Activated T-helper 1 cell treated with anti-CD3 and anti-CD28 coated beads, Interleukin-12 subunit alpha, Interleukin-12 subunit beta, Interleukin-2, Interleukin-4 antibody, amounts not matched to agents 30 ng/mL and 10 ng/mL and 1 ng/mL, durations not matched to agents 14 hours and 24 hours and 36 hours (primary cell): ENCODE measurements at regions not wholly inside any gene's neighbourhood (a gene's known extent, or its start where the extent isn't known, plus 50 kb on each side); places are given as distances from the start of the nearest gene placed in this dataset.

ENCODE experiments used
- DNase-seq: peaks from one replicate; pipeline ENCODE4 v3.0.0; 2021; ENCODE audit warnings: low spot score
- H3K27ac Mint-ChIP-seq: one replicate; pipeline ENCODE4 v1.8.0; 2021; ENCODE audit warnings: mild to moderate bottlenecking, mixed read lengths
- H3K27me3 Mint-ChIP-seq: one replicate; pipeline ENCODE4 v1.8.0; 2022; ENCODE audit warnings: mild to moderate bottlenecking, moderate library complexity, mixed read lengths; ENCODE audit not compliant: insufficient read depth
- H3K36me3 Mint-ChIP-seq: one replicate; pipeline ENCODE4 v1.8.0; 2021; ENCODE audit warnings: low read depth, mixed read lengths
- H3K4me1 Mint-ChIP-seq: one replicate; pipeline ENCODE4 v1.8.0; 2021; ENCODE audit warnings: low read depth, mixed read lengths
- H3K4me3 Mint-ChIP-seq: one replicate; pipeline ENCODE4 v1.8.0; 2021; ENCODE audit warnings: mild to moderate bottlenecking, moderate library complexity, mixed read lengths
- H3K9me3 Mint-ChIP-seq: one replicate; pipeline ENCODE4 v1.8.0; 2021; ENCODE audit warnings: mixed read lengths
- intact Hi-C: fragments of 100-400 bp; cut with micrococcal nuclease; formaldehyde crosslinking; loops from one replicate; pipeline ENCODE4 v1.15.1; 2024

- no peak for DNase-seq
- intact Hi-C loops, result loop anchor here (5.0 kb wide), 1 partner anchor 1178 kb away; no protein-coding TSS in a partner anchor
- Mint-ChIP-seq H3K4me3 (no peak overlapping the region), H3K27me3 (no peaks in the 10 kb centered on the region), H3K27ac (no peak overlapping the region), H3K4me1 (no peaks in the 10 kb centered on the region), H3K9me3 (no peaks in the 10 kb centered on the region), H3K36me3 (no peaks in the 10 kb centered on the region)
Observed at GRCh38 chr6:97669191-97670031, 386.4 kb upstream of the MMS22L start.

GRCh38 chr6:97674802-97675201 lies 391.8 kb upstream of the MMS22L start:
- intact Hi-C loops, result no loop called here
- Mint-ChIP-seq H3K4me3 (no peak overlapping the region), H3K36me3 (no peaks in the 10 kb centered on the region), H3K27ac (no peak overlapping the region), H3K4me1 (no peaks in the 10 kb centered on the region), H3K27me3 (no peaks in the 10 kb centered on the region), H3K9me3 (no peaks in the 10 kb centered on the region)
- no peak for DNase-seq

DNA sequence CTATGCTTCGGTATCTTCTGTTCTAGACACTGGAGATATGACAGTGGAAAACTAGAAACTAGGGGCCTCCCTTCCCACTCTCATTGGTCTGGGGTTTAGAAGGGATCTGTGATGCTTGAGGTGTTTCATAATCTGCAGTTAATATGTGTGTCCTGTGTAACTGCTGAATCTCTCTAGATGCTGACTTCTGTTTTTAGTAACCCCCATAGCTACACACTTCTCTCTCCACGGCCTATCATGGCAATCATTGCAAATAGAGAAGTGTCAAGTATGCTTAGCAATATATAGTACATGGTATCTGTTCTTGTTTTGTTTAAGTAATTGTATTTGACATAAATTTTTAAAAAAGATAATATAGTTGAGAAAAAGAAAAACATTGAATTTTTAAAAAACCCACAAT lies 394.6 kb upstream of the MMS22L start:
- Mint-ChIP-seq H3K36me3 (no peaks in the 10 kb centered on the region), H3K4me3 (no peak overlapping the region), H3K4me1 (no peaks in the 10 kb centered on the region), H3K9me3 (no peaks in the 10 kb centered on the region), H3K27ac (no peak overlapping the region), H3K27me3 (no peaks in the 10 kb centered on the region)
- intact Hi-C loops, result no loop called here
- no peak for DNase-seq

GRCh38 chr6:97687916-97688315 lies 404.9 kb upstream of the MMS22L start:
- DNase-seq, result no peak
- intact Hi-C loops, result no loop called here
- no peaks in the 10 kb centered on the region for H3K4me1 Mint-ChIP-seq
- no peak overlapping the region for H3K27ac Mint-ChIP-seq
- no peak overlapping the region for H3K4me3 Mint-ChIP-seq
- H3K9me3 Mint-ChIP-seq, result no peaks in the 10 kb centered on the region
- H3K27me3 Mint-ChIP-seq, result no peaks in the 10 kb centered on the region
- H3K36me3 Mint-ChIP-seq, result no peaks in the 10 kb centered on the region

DNA sequence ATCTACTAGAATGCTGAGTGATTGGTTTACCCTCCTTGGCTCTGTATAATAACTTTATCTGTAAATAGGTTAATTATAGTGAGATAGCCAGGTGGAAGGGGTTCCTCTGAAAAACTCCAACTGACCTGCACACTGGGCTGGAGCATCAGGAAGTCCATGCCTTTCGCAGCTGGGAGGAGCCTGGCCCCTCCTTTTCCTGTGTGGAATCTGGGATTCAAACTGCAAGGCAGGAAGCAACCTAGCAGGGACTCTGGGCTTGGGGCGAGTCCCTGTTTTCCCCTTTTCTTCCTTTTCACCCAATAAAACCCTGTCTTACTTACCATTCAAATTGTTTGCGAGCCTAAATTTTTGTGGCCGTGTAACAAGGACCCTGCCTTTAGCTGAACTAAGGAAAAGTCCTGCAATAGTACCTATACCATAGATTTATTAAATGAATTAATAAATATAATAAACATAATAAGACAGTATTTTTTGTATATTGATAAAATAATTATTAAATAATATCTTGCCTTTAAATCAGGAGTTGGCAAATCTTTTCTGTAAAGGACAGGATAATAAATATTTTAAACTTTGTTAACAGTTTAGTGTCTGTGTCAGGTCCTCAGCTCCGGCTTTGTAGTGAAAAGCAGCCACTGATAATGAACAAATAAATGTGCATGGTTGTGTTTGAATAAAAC lies 406.2 kb upstream of the MMS22L start:
- intact Hi-C loops, result no loop called here
- H3K4me3 Mint-ChIP-seq, result no peak overlapping the region
- no peak overlapping the region for H3K27ac Mint-ChIP-seq
- no peak for DNase-seq
- no peaks in the 10 kb centered on the region for H3K9me3 Mint-ChIP-seq
- no peaks in the 10 kb centered on the region for H3K4me1 Mint-ChIP-seq
- H3K27me3 Mint-ChIP-seq, result no peaks in the 10 kb centered on the region
- H3K36me3 Mint-ChIP-seq, result no peaks in the 10 kb centered on the region

- DNase-seq, result no peak
- no peaks in the 10 kb centered on the region for H3K36me3 Mint-ChIP-seq
- H3K9me3 Mint-ChIP-seq, result no peaks in the 10 kb centered on the region
- no peak overlapping the region for H3K27ac Mint-ChIP-seq
- H3K4me1 Mint-ChIP-seq, result no peaks in the 10 kb centered on the region
- H3K4me3 Mint-ChIP-seq, result no peak overlapping the region
- no peaks in the 10 kb centered on the region for H3K27me3 Mint-ChIP-seq
- intact Hi-C loops, result no loop called here
Observed at GRCh38 chr6:97697456-97697855, 414.4 kb upstream of the MMS22L start.

DNA sequence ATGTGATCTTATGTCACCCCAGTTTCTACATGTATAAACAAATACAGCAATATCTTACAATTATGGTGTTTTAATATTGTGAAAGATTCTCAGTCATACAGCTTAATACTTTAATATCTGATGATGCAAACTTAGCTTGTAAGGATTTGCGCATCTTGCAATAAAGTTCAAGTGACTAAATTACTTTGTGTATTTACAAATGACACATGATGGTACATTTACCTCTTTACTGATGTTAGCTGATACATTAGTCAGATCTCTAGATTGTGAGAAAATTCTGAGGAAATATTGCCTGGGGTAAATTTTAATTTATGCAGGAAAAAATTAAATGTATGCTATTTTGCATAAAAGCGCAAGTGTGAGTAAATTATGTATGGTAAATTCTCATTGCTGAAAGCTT lies 418.8 kb upstream of the MMS22L start:
- peaks cover 2% of the 10 kb centered on the region for H3K27me3 Mint-ChIP-seq
- H3K4me1 Mint-ChIP-seq, result no peaks in the 10 kb centered on the region
- no peaks in the 10 kb centered on the region for H3K9me3 Mint-ChIP-seq
- no peak for DNase-seq
- no peak overlapping the region for H3K27ac Mint-ChIP-seq
- no peak overlapping the region for H3K4me3 Mint-ChIP-seq
- no peaks in the 10 kb centered on the region for H3K36me3 Mint-ChIP-seq
- intact Hi-C loops, result no loop called here

DNA sequence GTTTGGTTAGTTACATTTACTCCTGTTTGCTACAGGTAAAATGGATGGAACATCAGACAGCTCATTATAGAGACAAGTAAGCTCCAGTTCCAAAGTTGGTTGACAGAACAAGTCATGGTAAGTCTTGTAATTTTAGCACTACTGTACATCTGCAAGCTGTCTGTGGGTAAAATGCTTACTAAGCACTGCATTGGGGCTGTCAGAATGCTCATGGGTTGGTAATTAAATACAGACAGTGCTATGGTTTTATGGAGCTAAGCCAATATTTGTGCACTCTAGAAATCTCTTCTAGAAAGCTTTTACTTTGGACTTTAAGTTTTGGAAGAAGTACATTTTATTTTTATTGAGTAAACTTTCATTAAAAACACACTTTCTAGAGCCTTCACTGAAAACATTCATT lies 419.2 kb upstream of the MMS22L start:
- Mint-ChIP-seq H3K36me3 (no peaks in the 10 kb centered on the region), H3K9me3 (no peaks in the 10 kb centered on the region), H3K27ac (no peak overlapping the region), H3K4me1 (no peaks in the 10 kb centered on the region), H3K4me3 (no peak overlapping the region), H3K27me3 (peaks cover 2% of the 10 kb centered on the region)
- intact Hi-C loops, result no loop called here
- DNase-seq, result no peak

- Mint-ChIP-seq H3K4me3 (no peak overlapping the region), H3K9me3 (no peaks in the 10 kb centered on the region), H3K27me3 (peaks cover 2% of the 10 kb centered on the region), H3K36me3 (no peaks in the 10 kb centered on the region), H3K27ac (no peak overlapping the region), H3K4me1 (no peaks in the 10 kb centered on the region)
- DNase-seq, result no peak
- intact Hi-C loops, result no loop called here
Observed at GRCh38 chr6:97703661-97704060, 420.6 kb upstream of the MMS22L start.

GRCh38 chr6:97705568-97705967 lies 422.6 kb upstream of the MMS22L start:
- H3K9me3 Mint-ChIP-seq, result no peaks in the 10 kb centered on the region
- intact Hi-C loops, result no loop called here
- no peak for DNase-seq
- peaks cover 2% of the 10 kb centered on the region for H3K27me3 Mint-ChIP-seq
- no peaks in the 10 kb centered on the region for H3K4me1 Mint-ChIP-seq
- H3K4me3 Mint-ChIP-seq, result no peak overlapping the region
- no peaks in the 10 kb centered on the region for H3K36me3 Mint-ChIP-seq
- no peak overlapping the region for H3K27ac Mint-ChIP-seq

DNA sequence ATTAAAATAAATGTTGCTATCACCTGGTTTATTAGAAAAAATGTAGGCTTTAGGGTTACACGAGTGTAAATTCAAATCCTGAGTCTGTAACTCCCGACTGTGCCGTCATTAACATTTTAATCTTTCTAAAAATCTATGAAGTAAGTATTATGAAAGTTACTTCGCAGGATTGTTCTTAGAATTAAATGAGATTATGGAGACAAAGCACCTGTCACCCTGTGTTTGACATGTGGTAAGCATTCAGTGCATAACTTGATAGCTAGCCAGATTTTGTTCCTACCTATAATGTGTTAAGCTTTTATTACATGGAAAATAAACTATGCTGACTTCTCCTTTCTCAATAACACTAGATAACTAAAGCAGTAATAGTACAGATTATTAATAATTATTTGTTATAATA lies 429.7 kb upstream of the MMS22L start:
- H3K27me3 Mint-ChIP-seq, result no peaks in the 10 kb centered on the region
- H3K36me3 Mint-ChIP-seq, result no peaks in the 10 kb centered on the region
- DNase-seq, result no peak
- no peaks in the 10 kb centered on the region for H3K9me3 Mint-ChIP-seq
- no peak overlapping the region for H3K4me3 Mint-ChIP-seq
- no peaks in the 10 kb centered on the region for H3K4me1 Mint-ChIP-seq
- H3K27ac Mint-ChIP-seq, result no peak overlapping the region
- intact Hi-C loops, result no loop called here

- DNase-seq, result no peak
- H3K27me3 Mint-ChIP-seq, result no peaks in the 10 kb centered on the region
- no peaks in the 10 kb centered on the region for H3K9me3 Mint-ChIP-seq
- no peaks in the 10 kb centered on the region for H3K4me1 Mint-ChIP-seq
- no peaks in the 10 kb centered on the region for H3K36me3 Mint-ChIP-seq
- intact Hi-C loops, result no loop called here
- H3K27ac Mint-ChIP-seq, result no peak overlapping the region
- H3K4me3 Mint-ChIP-seq, result no peak overlapping the region
Observed at GRCh38 chr6:97714772-97715171, 431.8 kb upstream of the MMS22L start.

- no peak overlapping the region for H3K27ac Mint-ChIP-seq
- intact Hi-C loops, result no loop called here
- no peaks in the 10 kb centered on the region for H3K36me3 Mint-ChIP-seq
- H3K27me3 Mint-ChIP-seq, result no peaks in the 10 kb centered on the region
- DNase-seq, result no peak
- H3K9me3 Mint-ChIP-seq, result no peaks in the 10 kb centered on the region
- H3K4me3 Mint-ChIP-seq, result no peak overlapping the region
- no peaks in the 10 kb centered on the region for H3K4me1 Mint-ChIP-seq
Observed at GRCh38 chr6:97717086-97717485, 434.1 kb upstream of the MMS22L start.
